Nephron progenitor cell (in vitro differentiated cells): ENCODE measurements at regions not wholly inside any gene's neighbourhood (a gene's known extent, or its start where the extent isn't known, plus 50 kb on each side); places are given as distances from the start of the nearest gene placed in this dataset.

Source experiments
- DNase-seq: peaks from one replicate; pipeline ENCODE4 v3.0.0; 2021
- H3K27ac Mint-ChIP-seq: 2 replicates; pipeline ENCODE4 v1.8.0; 2021; ENCODE audit warnings: mild to moderate bottlenecking, moderate library complexity, mixed read lengths
- H3K27me3 Mint-ChIP-seq: 2 replicates; pipeline ENCODE4 v1.8.0; 2021; ENCODE audit warnings: mild to moderate bottlenecking, low read depth, mixed read lengths; ENCODE audit not compliant: poor library complexity
- H3K36me3 Mint-ChIP-seq: 2 replicates; pipeline ENCODE4 v1.8.0; 2021; ENCODE audit warnings: low read depth, mixed read lengths
- H3K4me1 Mint-ChIP-seq: 2 replicates; pipeline ENCODE4 v1.8.0; 2021; ENCODE audit warnings: mixed read lengths
- H3K4me3 Mint-ChIP-seq: 2 replicates; pipeline ENCODE4 v1.8.0; 2021; ENCODE audit warnings: mild to moderate bottlenecking, moderate library complexity, mixed read lengths
- H3K9me3 Mint-ChIP-seq: 2 replicates; pipeline ENCODE4 v1.8.0; 2021; ENCODE audit warnings: mild to moderate bottlenecking, moderate library complexity, mixed read lengths
- CTCF ChIP-seq: fragments of 200-600 bp; sonication (generic); IDR thresholded peaks from 2 replicates; pipeline ENCODE4 v1.5.0; 2021; ENCODE audit warnings: antibody characterized with exemption

GRCh38 chr16:80171746-80172145 lies 369.0 kb upstream of the DYNLRB2 start:
- no peaks in the 10 kb centered on the region for H3K9me3 Mint-ChIP-seq
- H3K27me3 Mint-ChIP-seq, result peaks cover 18% of the 10 kb centered on the region
- no peak overlapping the region for H3K27ac Mint-ChIP-seq

GRCh38 chr16:80171199-80171598 lies 369.6 kb upstream of the DYNLRB2 start:
- DNase-seq, result no peak
- Mint-ChIP-seq H3K4me1 (peaks cover 9% of the 10 kb centered on the region), H3K9me3 (peaks cover 2% of the 10 kb centered on the region), H3K36me3 (no peaks in the 10 kb centered on the region), H3K4me3 (no peak overlapping the region), H3K27me3 (peaks cover 14% of the 10 kb centered on the region), H3K27ac (no peak overlapping the region)
- no peak for TF ChIP-seq CTCF

More at GRCh38 chr16:80171746-80172145, 369.0 kb upstream of the DYNLRB2 start:
- no peak for DNase-seq
- Mint-ChIP-seq H3K4me3 (no peak overlapping the region), H3K36me3 (no peaks in the 10 kb centered on the region), H3K4me1 (peaks cover 9% of the 10 kb centered on the region)
- no peak for TF ChIP-seq CTCF

- peak; percentile 13 for DNase-seq
- no peaks in the 10 kb centered on the region for H3K36me3 Mint-ChIP-seq
- H3K27ac Mint-ChIP-seq, result no peak overlapping the region
- H3K4me3 Mint-ChIP-seq, result no peak overlapping the region
- H3K4me1 Mint-ChIP-seq, result peaks cover 14% of the 10 kb centered on the region
- peaks cover 13% of the 10 kb centered on the region for H3K27me3 Mint-ChIP-seq
- TF ChIP-seq CTCF, result no peak
- peaks cover 5% of the 10 kb centered on the region for H3K9me3 Mint-ChIP-seq
Observed at GRCh38 chr16:80167657-80168390, 373.0 kb upstream of the DYNLRB2 start.

GRCh38 chr16:80166082-80166481 lies 374.7 kb upstream of the DYNLRB2 start:
- peaks cover 5% of the 10 kb centered on the region for H3K9me3 Mint-ChIP-seq

GRCh38 chr16:80164966-80165550 lies 375.7 kb upstream of the DYNLRB2 start:
- H3K27me3 Mint-ChIP-seq, result peaks cover 12% of the 10 kb centered on the region
- H3K27ac Mint-ChIP-seq, result no peak overlapping the region
- H3K4me3 Mint-ChIP-seq, result no peak overlapping the region
- peaks cover 15% of the 10 kb centered on the region for H3K4me1 Mint-ChIP-seq
- no peaks in the 10 kb centered on the region for H3K36me3 Mint-ChIP-seq
- no peak for TF ChIP-seq CTCF
- no peak for DNase-seq
- H3K9me3 Mint-ChIP-seq, result peaks cover 5% of the 10 kb centered on the region

More at GRCh38 chr16:80166082-80166481, 374.7 kb upstream of the DYNLRB2 start:
- TF ChIP-seq CTCF, result no peak
- Mint-ChIP-seq H3K4me3 (no peak overlapping the region), H3K36me3 (no peaks in the 10 kb centered on the region), H3K4me1 (peaks cover 15% of the 10 kb centered on the region), H3K27ac (no peak overlapping the region), H3K27me3 (peaks cover 13% of the 10 kb centered on the region)
- no peak for DNase-seq

- no peaks in the 10 kb centered on the region for H3K36me3 Mint-ChIP-seq
- H3K27me3 Mint-ChIP-seq, result peaks cover 15% of the 10 kb centered on the region
- H3K4me3 Mint-ChIP-seq, result no peak overlapping the region
- peaks cover 5% of the 10 kb centered on the region for H3K9me3 Mint-ChIP-seq
- DNase-seq, result no peak
- peaks cover 15% of the 10 kb centered on the region for H3K4me1 Mint-ChIP-seq
- no peak overlapping the region for H3K27ac Mint-ChIP-seq
- TF ChIP-seq CTCF, result no peak
Observed at GRCh38 chr16:80163339-80163738, 377.5 kb upstream of the DYNLRB2 start.
